GM12873 (cell line): ENCODE measurements at regions not wholly inside any gene's neighbourhood (a gene's known extent, or its start where the extent isn't known, plus 50 kb on each side); places are given as distances from the start of the nearest gene placed in this dataset.

ENCODE experiments used
- TF ChIP-seq, protein P1 (sequence below): IDR thresholded peaks from 2 replicates; pipeline ENCODE4 v1.5.1; 2012; ENCODE audit warnings: low read depth, mild to moderate bottlenecking, moderate library complexity, low read length, control low read depth; ENCODE audit not compliant: insufficient read depth; ENCODE audit errors: missing control alignments

- TF ChIP-seq, protein P1, sequence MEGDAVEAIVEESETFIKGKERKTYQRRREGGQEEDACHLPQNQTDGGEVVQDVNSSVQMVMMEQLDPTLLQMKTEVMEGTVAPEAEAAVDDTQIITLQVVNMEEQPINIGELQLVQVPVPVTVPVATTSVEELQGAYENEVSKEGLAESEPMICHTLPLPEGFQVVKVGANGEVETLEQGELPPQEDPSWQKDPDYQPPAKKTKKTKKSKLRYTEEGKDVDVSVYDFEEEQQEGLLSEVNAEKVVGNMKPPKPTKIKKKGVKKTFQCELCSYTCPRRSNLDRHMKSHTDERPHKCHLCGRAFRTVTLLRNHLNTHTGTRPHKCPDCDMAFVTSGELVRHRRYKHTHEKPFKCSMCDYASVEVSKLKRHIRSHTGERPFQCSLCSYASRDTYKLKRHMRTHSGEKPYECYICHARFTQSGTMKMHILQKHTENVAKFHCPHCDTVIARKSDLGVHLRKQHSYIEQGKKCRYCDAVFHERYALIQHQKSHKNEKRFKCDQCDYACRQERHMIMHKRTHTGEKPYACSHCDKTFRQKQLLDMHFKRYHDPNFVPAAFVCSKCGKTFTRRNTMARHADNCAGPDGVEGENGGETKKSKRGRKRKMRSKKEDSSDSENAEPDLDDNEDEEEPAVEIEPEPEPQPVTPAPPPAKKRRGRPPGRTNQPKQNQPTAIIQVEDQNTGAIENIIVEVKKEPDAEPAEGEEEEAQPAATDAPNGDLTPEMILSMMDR, result no peak
These were observed 141.9 kb downstream of the CTTN start for GRCh38 chr11:70540196-70540595.

- TF ChIP-seq, protein P1, result no peak
These were observed 142.8 kb downstream of the CTTN start for GRCh38 chr11:70541176-70541575.

DNA sequence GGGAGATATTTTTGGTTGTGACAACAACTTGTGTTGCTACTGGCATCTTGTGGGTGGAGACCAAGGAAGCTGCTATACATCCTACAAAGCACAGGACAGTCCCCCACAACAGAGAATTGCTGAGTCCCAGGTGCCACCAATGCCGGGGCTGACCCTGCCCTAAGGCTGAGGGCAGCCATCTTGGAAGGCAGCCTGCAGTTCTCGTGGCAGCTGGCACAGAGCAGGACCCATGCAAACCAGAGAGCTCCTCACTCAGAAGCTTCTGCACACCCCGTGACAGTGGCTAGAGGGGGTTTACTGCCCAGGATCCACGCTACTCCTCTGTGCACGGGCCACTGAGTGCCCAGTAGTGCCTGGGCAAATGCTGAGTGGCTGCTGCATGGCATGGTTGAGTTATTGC lies 143.4 kb downstream of the CTTN start:
- TF ChIP-seq, protein P1, result no peak

GRCh38 chr11:70542406-70542805 lies 144.1 kb downstream of the CTTN start:
- TF ChIP-seq, protein P1, result no peak

- TF ChIP-seq, protein P1, result no peak
These were observed 144.5 kb downstream of the CTTN start for GRCh38 chr11:70542811-70543210.

DNA sequence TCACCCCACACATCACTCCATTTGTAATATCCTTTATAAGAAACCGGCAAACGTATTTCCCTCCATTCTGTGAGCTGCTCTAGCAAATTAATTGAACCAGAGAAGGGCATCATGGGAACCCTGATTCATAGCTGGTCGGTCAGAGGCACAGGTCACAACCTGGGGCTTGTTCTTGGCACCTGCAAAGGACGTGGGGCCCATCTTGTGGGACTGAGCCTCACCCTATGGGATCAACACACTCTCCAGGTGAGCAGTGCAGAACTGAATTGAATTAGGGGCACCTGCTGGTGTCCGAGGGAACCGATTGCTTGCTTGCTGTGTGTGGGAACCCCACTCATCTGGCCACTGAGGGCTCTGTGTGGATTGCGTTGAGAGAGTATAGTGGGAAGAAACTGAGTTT lies 145.3 kb downstream of the CTTN start:
- TF ChIP-seq, protein P1, result no peak

DNA sequence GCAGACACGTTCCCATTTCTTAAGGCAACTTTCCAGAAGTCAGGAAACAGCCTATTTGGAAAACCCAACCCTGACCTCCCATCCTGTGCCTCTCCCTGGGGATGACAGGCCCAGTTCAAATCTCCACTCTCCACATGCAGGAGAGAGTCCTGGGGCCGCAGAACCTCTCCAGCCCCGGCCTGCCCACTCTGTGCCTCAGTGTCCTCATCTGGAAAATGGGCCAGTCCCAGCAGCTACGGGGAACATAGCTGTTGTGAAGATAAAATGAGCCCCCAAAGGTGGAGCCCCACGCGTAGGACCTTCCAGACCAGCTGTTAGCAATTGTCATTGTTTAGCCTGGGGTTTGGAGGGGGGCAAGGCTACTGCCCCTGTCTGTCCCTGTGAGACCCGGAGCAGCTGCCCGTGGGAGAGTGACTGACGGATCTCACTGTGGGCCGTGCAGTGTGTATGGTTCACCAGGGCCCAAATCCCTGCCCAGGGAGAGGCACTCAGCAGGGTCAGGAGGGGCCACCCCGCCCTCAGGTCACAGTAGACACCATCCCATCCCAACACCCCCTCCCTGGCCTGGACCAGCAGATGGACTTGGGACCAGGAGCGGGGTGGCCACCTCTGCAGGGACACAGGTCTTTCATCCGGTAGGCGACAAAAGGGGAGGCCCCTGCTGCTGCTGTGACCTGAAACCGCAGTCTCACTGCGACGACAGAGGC lies 145.9 kb downstream of the CTTN start:
- TF ChIP-seq, protein P1, result no peak
